ENCODE measurements at regions not wholly inside any gene's neighbourhood (a gene's known extent, or its start where the extent isn't known, plus 50 kb on each side); places are given as distances from the start of the nearest gene placed in this dataset.

DNA sequence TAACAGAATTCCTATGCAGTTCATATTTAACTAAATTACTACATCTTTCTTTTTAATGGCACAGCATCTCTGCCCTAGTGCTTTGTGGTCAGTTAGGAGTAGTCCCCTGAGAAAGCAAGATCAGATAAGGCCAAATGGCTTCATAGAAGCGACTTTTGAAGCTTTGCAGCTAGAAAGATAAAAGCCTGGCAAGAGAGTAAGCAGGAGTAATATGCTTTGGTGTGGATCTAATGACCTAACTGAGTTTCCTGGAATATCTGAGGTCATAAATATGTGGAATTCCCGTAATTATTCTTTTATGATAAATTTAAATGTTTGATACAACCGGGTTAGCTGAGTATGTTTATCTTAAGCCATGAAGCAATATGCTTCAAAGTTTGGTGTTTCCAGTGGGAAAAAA lies 374.9 kb upstream of the LRRC3B start:
- Histone ChIP-seq H3K27ac (ENCODE audit: control insufficient read depth, insufficient read depth) (no peak overlapping the region), H3K27me3 (replicated peaks in 1 of 2; ENCODE audit: control insufficient read depth in 2 of 2, insufficient read depth in 2 of 2, low read length in 1 of 2) (no peaks in the 10 kb centered on the region), H3K36me3 (ENCODE audit: control insufficient read depth in 2 of 2, insufficient read depth in 2 of 2, low read length in 1 of 2) (no peaks in the 10 kb centered on the region), H3K79me2 (ENCODE audit: control insufficient read depth, insufficient read depth, low read length) (no peaks in the 10 kb centered on the region), H3K9me3 (replicated peaks; ENCODE audit: control insufficient read depth, insufficient read depth, low read length) (no peaks in the 10 kb centered on the region), H2AFZ (ENCODE audit: control insufficient read depth, low read depth, low read length) (no peak overlapping the region), H4K20me1 (ENCODE audit: control insufficient read depth, insufficient read depth) (no peaks in the 10 kb centered on the region), H3K9ac (ENCODE audit: control insufficient read depth, insufficient read depth, low read length) (no peak overlapping the region), H3K4me1 (ENCODE audit: control insufficient read depth, insufficient read depth, low read length) (no peaks in the 10 kb centered on the region), H3K4me2 (ENCODE audit: control insufficient read depth, insufficient read depth) (no peak overlapping the region), H3K4me3 (no peak overlapping the region)
- BruUV-seq (replicated peaks), result no TSS peak
- DNase-seq (ENCODE audit: low read depth, low spot score) (no peak), ATAC-seq (no peak), FAIRE-seq (no peak)
- WGBS (ENCODE audit: insufficient coverage, insufficient replicate concordance, low lambda C conversion rate, missing lambda C conversion rate), result 2% methylated on average over 3 of the region's 3 CpGs
- RAD21 ChIA-PET (ENCODE audit: unreplicated experiment), result no interaction called here
- TF ChIP-seq RUNX3 (IDR thresholded peaks at IDR 0.05; ENCODE audit: low read length) (no peak), MYC (IDR thresholded peaks at IDR 0.05; ENCODE audit: insufficient read depth, insufficient read length, insufficient replicate concordance, low read length, severe bottlenecking) (no peak)
- SMC1A ChIA-PET (ENCODE audit: uncharacterized antibody, unreplicated experiment), result interaction anchor here (0.7 to 1.9 kb wide), 2 partner anchors 18 to 159 kb away, joined by 3 to 6 read pairs; no protein-coding TSS in a partner anchor
- intact Hi-C loops (cut with micrococcal nuclease; ENCODE audit: unreplicated experiment), result no loop called here
- in situ Hi-C loops (cut with MboI), result no loop called here
- POLR2A ChIA-PET, result no interaction called here
- CTCF ChIA-PET, result interaction anchor here (1.9 kb wide), 1 partner anchor 9 kb away, joined by 6 read pairs; no protein-coding TSS in a partner anchor

DNA sequence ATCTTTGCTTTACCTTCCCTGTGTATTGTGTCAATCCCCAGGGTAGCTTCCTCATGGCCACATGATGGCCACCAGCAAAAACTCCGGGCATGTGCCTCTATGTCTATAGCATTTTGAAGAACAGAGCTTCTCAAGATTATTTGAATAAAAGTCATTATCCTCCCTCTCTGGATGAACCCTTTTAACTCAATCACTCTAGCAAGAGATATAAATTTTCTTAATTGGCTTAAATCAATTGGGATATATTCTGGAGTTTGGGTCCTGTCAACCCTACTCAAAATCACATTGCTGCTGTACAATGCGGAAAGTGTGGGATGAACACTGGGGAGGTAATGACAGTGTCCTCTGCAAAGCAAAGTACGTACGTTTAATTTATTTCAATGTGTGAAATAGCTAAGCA lies 370.6 kb upstream of the LRRC3B start:
- SMC1A ChIA-PET (ENCODE audit: uncharacterized antibody, unreplicated experiment), result no interaction called here
- POLR2A ChIA-PET, result no interaction called here
- H3K27me3 ChIP-seq (replicated peaks in 1 of 2; ENCODE audit: control insufficient read depth in 2 of 2, insufficient read depth in 2 of 2, low read length in 1 of 2), result no peaks in the 10 kb centered on the region
- H3K9me3 ChIP-seq (replicated peaks; ENCODE audit: control insufficient read depth, insufficient read depth, low read length), result no peaks in the 10 kb centered on the region
- BruUV-seq (replicated peaks), result no TSS peak
- 65% methylated on average over 4 of the region's 4 CpGs for WGBS (ENCODE audit: insufficient coverage, insufficient replicate concordance, low lambda C conversion rate, missing lambda C conversion rate)
- H3K36me3 ChIP-seq (ENCODE audit: control insufficient read depth in 2 of 2, insufficient read depth in 2 of 2, low read length in 1 of 2), result no peaks in the 10 kb centered on the region
- TF ChIP-seq, protein P1, sequence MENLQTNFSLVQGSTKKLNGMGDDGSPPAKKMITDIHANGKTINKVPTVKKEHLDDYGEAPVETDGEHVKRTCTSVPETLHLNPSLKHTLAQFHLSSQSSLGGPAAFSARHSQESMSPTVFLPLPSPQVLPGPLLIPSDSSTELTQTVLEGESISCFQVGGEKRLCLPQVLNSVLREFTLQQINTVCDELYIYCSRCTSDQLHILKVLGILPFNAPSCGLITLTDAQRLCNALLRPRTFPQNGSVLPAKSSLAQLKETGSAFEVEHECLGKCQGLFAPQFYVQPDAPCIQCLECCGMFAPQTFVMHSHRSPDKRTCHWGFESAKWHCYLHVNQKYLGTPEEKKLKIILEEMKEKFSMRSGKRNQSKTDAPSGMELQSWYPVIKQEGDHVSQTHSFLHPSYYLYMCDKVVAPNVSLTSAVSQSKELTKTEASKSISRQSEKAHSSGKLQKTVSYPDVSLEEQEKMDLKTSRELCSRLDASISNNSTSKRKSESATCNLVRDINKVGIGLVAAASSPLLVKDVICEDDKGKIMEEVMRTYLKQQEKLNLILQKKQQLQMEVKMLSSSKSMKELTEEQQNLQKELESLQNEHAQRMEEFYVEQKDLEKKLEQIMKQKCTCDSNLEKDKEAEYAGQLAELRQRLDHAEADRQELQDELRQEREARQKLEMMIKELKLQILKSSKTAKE (IDR thresholded peaks at IDR 0.05; ENCODE audit: low read depth, poor library complexity, severe bottlenecking), result no peak
- no peak for TF ChIP-seq RAD51 (IDR thresholded peaks at IDR 0.05)
- TF ChIP-seq, protein P2, sequence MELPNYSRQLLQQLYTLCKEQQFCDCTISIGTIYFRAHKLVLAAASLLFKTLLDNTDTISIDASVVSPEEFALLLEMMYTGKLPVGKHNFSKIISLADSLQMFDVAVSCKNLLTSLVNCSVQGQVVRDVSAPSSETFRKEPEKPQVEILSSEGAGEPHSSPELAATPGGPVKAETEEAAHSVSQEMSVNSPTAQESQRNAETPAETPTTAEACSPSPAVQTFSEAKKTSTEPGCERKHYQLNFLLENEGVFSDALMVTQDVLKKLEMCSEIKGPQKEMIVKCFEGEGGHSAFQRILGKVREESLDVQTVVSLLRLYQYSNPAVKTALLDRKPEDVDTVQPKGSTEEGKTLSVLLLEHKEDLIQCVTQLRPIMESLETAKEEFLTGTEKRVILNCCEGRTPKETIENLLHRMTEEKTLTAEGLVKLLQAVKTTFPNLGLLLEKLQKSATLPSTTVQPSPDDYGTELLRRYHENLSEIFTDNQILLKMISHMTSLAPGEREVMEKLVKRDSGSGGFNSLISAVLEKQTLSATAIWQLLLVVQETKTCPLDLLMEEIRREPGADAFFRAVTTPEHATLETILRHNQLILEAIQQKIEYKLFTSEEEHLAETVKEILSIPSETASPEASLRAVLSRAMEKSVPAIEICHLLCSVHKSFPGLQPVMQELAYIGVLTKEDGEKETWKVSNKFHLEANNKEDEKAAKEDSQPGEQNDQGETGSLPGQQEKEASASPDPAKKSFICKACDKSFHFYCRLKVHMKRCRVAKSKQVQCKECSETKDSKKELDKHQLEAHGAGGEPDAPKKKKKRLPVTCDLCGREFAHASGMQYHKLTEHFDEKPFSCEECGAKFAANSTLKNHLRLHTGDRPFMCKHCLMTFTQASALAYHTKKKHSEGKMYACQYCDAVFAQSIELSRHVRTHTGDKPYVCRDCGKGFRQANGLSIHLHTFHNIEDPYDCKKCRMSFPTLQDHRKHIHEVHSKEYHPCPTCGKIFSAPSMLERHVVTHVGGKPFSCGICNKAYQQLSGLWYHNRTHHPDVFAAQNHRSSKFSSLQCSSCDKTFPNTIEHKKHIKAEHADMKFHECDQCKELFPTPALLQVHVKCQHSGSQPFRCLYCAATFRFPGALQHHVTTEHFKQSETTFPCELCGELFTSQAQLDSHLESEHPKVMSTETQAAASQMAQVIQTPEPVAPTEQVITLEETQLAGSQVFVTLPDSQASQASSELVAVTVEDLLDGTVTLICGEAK (IDR thresholded peaks at IDR 0.05; ENCODE audit: borderline replicate concordance), result no peak
- TF ChIP-seq POU2F2 (IDR thresholded peaks at IDR 0.05; ENCODE audit: borderline replicate concordance, low read depth, low read length), result no peak
- no peak overlapping the region for H2AFZ ChIP-seq (ENCODE audit: control insufficient read depth, low read depth, low read length)
- RAD21 ChIA-PET (ENCODE audit: unreplicated experiment), result no interaction called here
- no peak for FAIRE-seq
- H4K20me1 ChIP-seq (ENCODE audit: control insufficient read depth, insufficient read depth), result no peaks in the 10 kb centered on the region
- intact Hi-C loops (cut with micrococcal nuclease; ENCODE audit: unreplicated experiment), result no loop called here
- ATAC-seq, result no peak
- in situ Hi-C loops (cut with MboI), result no loop called here
- CTCF ChIA-PET, result interaction anchor here (0.7 kb wide), 1 partner anchor 784 kb away, joined by 3 read pairs; no protein-coding TSS in a partner anchor
- H3K9ac ChIP-seq (ENCODE audit: control insufficient read depth, insufficient read depth, low read length), result no peak overlapping the region
- no peaks in the 10 kb centered on the region for H3K4me1 ChIP-seq (ENCODE audit: control insufficient read depth, insufficient read depth, low read length)
- H3K4me3 ChIP-seq, result no peak overlapping the region
- no peak for DNase-seq (ENCODE audit: low read depth, low spot score)
- H3K4me2 ChIP-seq (ENCODE audit: control insufficient read depth, insufficient read depth), result no peak overlapping the region
- no peaks in the 10 kb centered on the region for H3K79me2 ChIP-seq (ENCODE audit: control insufficient read depth, insufficient read depth, low read length)
- no peak overlapping the region for H3K27ac ChIP-seq (ENCODE audit: control insufficient read depth, insufficient read depth)
